ENCODE measurements at regions not wholly inside any gene's neighbourhood (a gene's known extent, or its start where the extent isn't known, plus 50 kb on each side); places are given as distances from the start of the nearest gene placed in this dataset.

- TF ChIP-seq CTCF (IDR thresholded peaks at IDR 0.05; ENCODE audit: low read depth, low read length, missing input control): no peak
- TF ChIP-seq HNF4A (conservative IDR thresholded peaks at IDR 0.05): no peak
These were observed 500.9 kb downstream of the EFNA5 start for GRCh38 chr5:107169867-107170266.

Data from liver (tissue), 3 donors.